CD14-positive monocyte (primary cell): ENCODE measurements at regions not wholly inside any gene's neighbourhood (a gene's known extent, or its start where the extent isn't known, plus 50 kb on each side); places are given as distances from the start of the nearest gene placed in this dataset.

Experiments
- DNase-seq, 3 donors: peaks; one replicate each; pipeline ENCODE4 v3.0.0-alpha.2; 2011 to 2022
- H2AFZ ChIP-seq: 2 replicates; pipeline ENCODE4 v1.6.0; 2012; ENCODE audit warnings: mild to moderate bottlenecking, low read depth, low read length, inconsistent platforms; ENCODE audit not compliant: insufficient read depth, poor library complexity, severe bottlenecking
- H3K27ac ChIP-seq, 2 donors: 1 replicate in 1 of 2; 2 replicates in 1 of 2; pipeline ENCODE4 v1.5.1; 2012 to 2013; ENCODE audit warnings: low read length in 2 of 2, control low read depth in 1 of 2, inconsistent platforms in 1 of 2, low read depth in 1 of 2, mild to moderate bottlenecking in 1 of 2
- H3K27me3 ChIP-seq, 2 donors: one replicate each; pipeline versions ENCODE4 v1.6.0 to v1.6.1; 2011 to 2013; ENCODE audit warnings: low read length in 2 of 2; ENCODE audit not compliant: control insufficient read depth in 2 of 2, insufficient read depth in 2 of 2
- H3K36me3 ChIP-seq, 2 donors: replicated peaks in 1 of 2; 1 replicate in 1 of 2; 2 replicates in 1 of 2; pipeline versions ENCODE4 v1.5.1 to v1.6.1; 2012 to 2013; ENCODE audit warnings: low read length in 2 of 2, control low read depth in 1 of 2, inconsistent platforms in 1 of 2, mild to moderate bottlenecking in 1 of 2; ENCODE audit not compliant: insufficient read depth in 2 of 2, control insufficient read depth in 1 of 2
- H3K4me1 ChIP-seq, 2 donors: 1 replicate in 1 of 2; 2 replicates in 1 of 2; pipeline versions ENCODE4 v1.5.1 to v1.6.1; 2012 to 2013; ENCODE audit warnings: low read length in 2 of 2, control low read depth in 1 of 2, inconsistent platforms in 1 of 2, mild to moderate bottlenecking in 1 of 2, moderate library complexity in 1 of 2; ENCODE audit not compliant: insufficient read depth in 2 of 2, control insufficient read depth in 1 of 2
- H3K4me2 ChIP-seq: replicated peaks from 2 replicates; pipeline ENCODE3; 2012; ENCODE audit warnings: low read length, moderate library complexity, mild to moderate bottlenecking; ENCODE audit not compliant: poor library complexity, severe bottlenecking; ENCODE audit errors: extremely low read depth
- H3K4me3 ChIP-seq, 3 experiments: fragments of 200-600 bp in 1 of 3; sonication (generic) in 1 of 3; replicated peaks in 1 of 3; 1 replicate in 2 of 3; 2 replicates in 1 of 3; pipeline ENCODE4 v1.5.1; 2011 to 2013; ENCODE audit warnings: low read length in 3 of 3, mild to moderate bottlenecking in 3 of 3, control low read depth in 2 of 3, low read depth in 2 of 3, inconsistent platforms in 1 of 3, moderate library complexity in 1 of 3
- H3K79me2 ChIP-seq: 2 replicates; pipeline ENCODE4 v1.6.0; 2012; ENCODE audit warnings: mild to moderate bottlenecking, control low read depth, inconsistent platforms, low read length, moderate library complexity; ENCODE audit not compliant: insufficient read depth
- H3K9ac ChIP-seq: 2 replicates; pipeline ENCODE4 v1.6.0; 2017; ENCODE audit warnings: low read length, mild to moderate bottlenecking; ENCODE audit not compliant: insufficient read depth, poor library complexity, severe bottlenecking
- H3K9me3 ChIP-seq, 2 donors: replicated peaks in 1 of 2; 1 replicate in 1 of 2; 2 replicates in 1 of 2; pipeline versions ENCODE4 v1.5.1 to v1.6.1; 2012 to 2013; ENCODE audit warnings: low read length in 2 of 2, control low read depth in 1 of 2; ENCODE audit not compliant: control insufficient read depth in 1 of 2, insufficient read depth in 1 of 2
- H4K20me1 ChIP-seq: 2 replicates; pipeline ENCODE4 v1.6.0; 2012; ENCODE audit warnings: mild to moderate bottlenecking, low read length, control low read depth, moderate library complexity; ENCODE audit not compliant: insufficient read depth
- H3K27ac Mint-ChIP-seq, 7 donors: one replicate each; pipeline ENCODE4 v1.8.0; 2020; ENCODE audit warnings: mild to moderate bottlenecking in 7 of 7, mixed read lengths in 7 of 7, moderate library complexity in 6 of 7, inconsistent platforms in 2 of 7
- H3K27me3 Mint-ChIP-seq, 3 donors: one replicate each; pipeline ENCODE4 v1.8.0; 2021 to 2022; ENCODE audit warnings: low read depth in 3 of 3, mild to moderate bottlenecking in 3 of 3, mixed read lengths in 3 of 3, moderate library complexity in 3 of 3, inconsistent platforms in 1 of 3
- H3K36me3 Mint-ChIP-seq, 2 donors: one replicate each; pipeline ENCODE4 v1.8.0; 2020; ENCODE audit warnings: mixed read lengths in 2 of 2, inconsistent platforms in 1 of 2, mild to moderate bottlenecking in 1 of 2
- H3K4me1 Mint-ChIP-seq: one replicate; pipeline ENCODE4 v1.8.0; 2020; ENCODE audit warnings: mild to moderate bottlenecking, mixed read lengths
- H3K4me3 Mint-ChIP-seq, 2 donors: one replicate each; pipeline ENCODE4 v1.8.0; 2020; ENCODE audit warnings: mild to moderate bottlenecking in 2 of 2, mixed read lengths in 2 of 2, moderate library complexity in 1 of 2
- H3K9me3 Mint-ChIP-seq, 7 donors: one replicate each; pipeline ENCODE4 v1.8.0; 2020 to 2022; ENCODE audit warnings: mixed read lengths in 7 of 7, mild to moderate bottlenecking in 6 of 7, moderate library complexity in 6 of 7, inconsistent platforms in 2 of 7
- CTCF ChIP-seq: fragments of 200-600 bp; IDR thresholded peaks from one replicate; pipeline ENCODE4 v1.8.0; 2022; ENCODE audit warnings: antibody characterized with exemption, mild to moderate bottlenecking
- WGBS: methylation state at CpG from one replicate; pipeline ENCODE4 v1.1.5; 2013; ENCODE audit warnings: missing lambda C conversion rate; ENCODE audit not compliant: insufficient coverage; 5-methylcytosine and 5-hydroxymethylcytosine counted together
- intact Hi-C, 2 donors: fragments of 100-400 bp; cut with micrococcal nuclease; formaldehyde crosslinking; loops; one replicate each; pipeline versions ENCODE4 v1.15.0 to v1.15.1; 2023

DNA sequence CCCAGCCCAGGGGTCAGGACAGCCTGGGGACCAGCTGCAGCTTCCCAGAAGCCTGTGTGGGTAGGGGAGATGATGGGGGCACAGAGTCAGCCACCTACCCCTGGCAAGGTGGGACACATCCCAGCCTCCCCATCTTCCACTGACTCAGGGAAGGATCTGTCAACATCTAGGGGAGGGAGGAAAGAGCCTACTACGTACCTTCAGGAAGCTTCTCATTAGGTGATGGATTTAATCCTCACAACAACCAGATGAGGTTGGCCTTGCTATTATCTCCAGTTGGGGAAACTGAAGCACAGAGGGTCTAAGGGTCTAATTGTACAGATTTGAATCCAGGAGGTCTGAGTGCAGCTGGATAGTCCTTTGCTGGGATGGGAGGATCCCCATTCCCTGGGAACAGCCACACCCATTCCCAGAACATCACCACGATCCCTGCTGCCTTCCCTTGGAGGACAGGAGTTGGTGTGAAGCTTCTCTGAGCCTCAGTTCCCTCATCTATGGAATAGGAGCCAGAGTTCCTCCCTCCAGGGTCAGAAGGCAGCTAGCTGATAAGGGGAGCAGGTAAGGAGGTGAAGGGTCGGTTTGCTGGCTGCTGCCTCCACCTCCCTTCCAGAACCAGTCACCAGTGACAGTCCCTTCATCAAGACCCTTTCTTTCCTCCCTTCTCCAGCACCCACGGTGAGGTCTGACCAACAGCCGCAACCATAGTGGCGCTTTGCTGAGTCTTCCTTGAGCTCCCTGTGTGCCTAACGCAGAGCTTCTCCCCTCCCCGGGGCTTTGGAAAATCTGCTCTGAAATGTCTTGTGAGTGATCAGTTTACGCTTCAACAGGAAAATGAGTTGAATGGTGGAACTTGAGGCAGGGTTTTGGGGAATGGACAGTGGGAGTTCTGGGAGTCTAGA, 56.8 kb downstream of the CEBPB start:
- H3K79me2 ChIP-seq, result no peaks in the 10 kb centered on the region
- H3K27me3 Mint-ChIP-seq, result peaks cover 0 to 7% (median 4%) of the 10 kb centered on the region in 3 donors
- no peaks in the 10 kb centered on the region for H3K9me3 Mint-ChIP-seq
- H3K4me3 Mint-ChIP-seq, result no peak overlapping the region
- no peak for DNase-seq
- no peaks in the 10 kb centered on the region for H3K27me3 ChIP-seq
- no peaks in the 10 kb centered on the region for H3K36me3 ChIP-seq
- H3K4me1 ChIP-seq, result peaks cover 8 to 20% of the 10 kb centered on the region in 2 donors
- H3K4me3 ChIP-seq, result no peak overlapping the region
- H3K27ac Mint-ChIP-seq, result peak overlapping the region in 4 of 7 donors; percentile 48 to 70 (median 55)
- H3K9ac ChIP-seq, result no peak overlapping the region
- WGBS, result 100% methylated on average over 1 of the region's 9 CpGs
- H3K27ac ChIP-seq, result no peak overlapping the region
- no peak for TF ChIP-seq CTCF
- no peaks in the 10 kb centered on the region for H4K20me1 ChIP-seq
- no peak overlapping the region for H2AFZ ChIP-seq
- H3K4me2 ChIP-seq, result no peak overlapping the region
- H3K4me1 Mint-ChIP-seq, result peaks cover 34% of the 10 kb centered on the region
- no peaks in the 10 kb centered on the region for H3K36me3 Mint-ChIP-seq
- intact Hi-C loops, result loop anchor here in 1 of 2 donors (5.0 kb wide), 1 partner anchor 45 kb away; no protein-coding TSS in a partner anchor
- H3K9me3 ChIP-seq, result no peaks in the 10 kb centered on the region

- WGBS, result 81% methylated on average over 15 of the region's 17 CpGs
- H3K27me3 ChIP-seq, result no peaks in the 10 kb centered on the region
- no peak overlapping the region for H3K4me2 ChIP-seq
- H3K9ac ChIP-seq, result no peak overlapping the region
- H3K27ac ChIP-seq, result no peak overlapping the region
- no peak overlapping the region for H2AFZ ChIP-seq
- no peaks in the 10 kb centered on the region for H4K20me1 ChIP-seq
- intact Hi-C loops, result loop anchor here in 1 of 2 donors (5.0 kb wide), 1 partner anchor 46 kb away; no protein-coding TSS in a partner anchor
- no peak overlapping the region for H3K4me3 ChIP-seq
- peaks cover 0 to 3% of the 10 kb centered on the region in 2 donors for H3K36me3 Mint-ChIP-seq
- no peaks in the 10 kb centered on the region for H3K9me3 ChIP-seq
- H3K79me2 ChIP-seq, result no peaks in the 10 kb centered on the region
- H3K36me3 ChIP-seq, result no peaks in the 10 kb centered on the region
- peak; percentile 42 to 71 (median 50) for DNase-seq
- no peak overlapping the region for H3K4me3 Mint-ChIP-seq
- peaks cover 41% of the 10 kb centered on the region for H3K4me1 Mint-ChIP-seq
- H3K4me1 ChIP-seq, result peaks cover 14 to 27% of the 10 kb centered on the region in 2 donors
- H3K27me3 Mint-ChIP-seq, result peaks cover 0 to 11% (median 2%) of the 10 kb centered on the region in 3 donors
- no peak for TF ChIP-seq CTCF
- peak overlapping the region in 3 of 7 donors; percentile 30 to 50 (median 48) for H3K27ac Mint-ChIP-seq
- no peaks in the 10 kb centered on the region for H3K9me3 Mint-ChIP-seq
Observed at GRCh38 chr20:50248104-50248641, 57.5 kb downstream of the CEBPB start.
